ENCODE measurements at regions not wholly inside any gene's neighbourhood (a gene's known extent, or its start where the extent isn't known, plus 50 kb on each side); places are given as distances from the start of the nearest gene placed in this dataset.

DNA sequence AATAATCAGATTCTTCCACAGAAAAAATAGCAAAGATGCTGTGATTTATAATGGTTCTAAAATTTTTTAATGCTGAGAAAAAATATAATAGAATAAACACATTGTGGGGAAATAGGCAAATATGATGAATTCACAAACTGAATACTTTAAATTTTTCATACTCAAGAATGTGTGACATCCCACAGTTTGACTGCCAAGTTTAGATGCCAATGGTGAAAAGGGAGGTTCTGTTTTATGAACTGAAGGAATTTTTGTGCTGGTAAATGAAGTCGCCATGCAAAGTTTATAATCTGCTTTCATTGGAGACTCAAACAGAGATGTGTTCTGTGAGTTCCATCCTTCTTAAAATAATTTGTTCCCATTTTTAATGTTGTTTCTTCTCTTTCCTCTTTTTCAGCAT is 367.5 kb upstream of the ADAMTS16 start:
- no peak overlapping the region for H3K27ac ChIP-seq (ENCODE audit: low read depth, low read length)
- H3K4me1 ChIP-seq (ENCODE audit: insufficient read depth, low read length), result no peaks in the 10 kb centered on the region
- no peaks in the 10 kb centered on the region for H3K9me3 ChIP-seq (ENCODE audit: low read length)
- H3K4me3 ChIP-seq (ENCODE audit: low read depth in 1 of 2, low read length in 2 of 2), result no peak overlapping the region
- no peaks in the 10 kb centered on the region for H3K36me3 ChIP-seq (ENCODE audit: insufficient read depth, low read length)
- H3K27me3 ChIP-seq (ENCODE audit: control insufficient read depth in 1 of 2, insufficient read depth in 2 of 2, low read length in 2 of 2), result no peaks in the 10 kb centered on the region
- no peak overlapping the region for H3K9ac ChIP-seq (ENCODE audit: low read length)

DNA sequence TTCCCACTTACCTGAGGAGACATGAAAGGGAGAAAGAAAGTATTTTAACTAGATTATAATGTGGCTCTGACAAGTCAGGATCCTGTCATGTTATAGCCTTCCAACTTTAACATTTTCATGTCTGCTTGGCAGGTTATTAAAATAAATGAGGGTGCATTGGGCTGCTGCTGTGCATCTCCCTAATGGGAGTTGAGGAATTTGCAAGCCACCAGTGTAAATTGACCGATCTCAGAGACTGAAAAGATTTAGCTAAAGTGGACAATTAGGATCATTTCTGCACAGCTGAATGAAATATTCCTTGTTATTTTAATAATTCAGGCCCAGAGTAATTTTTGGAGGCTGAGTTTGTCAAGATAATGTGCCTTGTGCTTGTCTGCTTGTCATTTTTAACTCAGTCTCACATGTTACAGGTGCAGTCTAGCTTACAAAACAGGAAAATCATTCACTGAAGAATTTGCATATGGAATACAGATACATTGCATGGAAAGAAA is 366.3 kb upstream of the ADAMTS16 start:
- Histone ChIP-seq H3K9ac (ENCODE audit: low read length) (no peak overlapping the region), H3K4me1 (ENCODE audit: insufficient read depth, low read length) (no peaks in the 10 kb centered on the region), H3K4me3 (ENCODE audit: low read depth in 1 of 2, low read length in 2 of 2) (no peak overlapping the region), H3K27ac (ENCODE audit: low read depth, low read length) (no peak overlapping the region), H3K9me3 (ENCODE audit: low read length) (no peaks in the 10 kb centered on the region), H3K36me3 (ENCODE audit: insufficient read depth, low read length) (no peaks in the 10 kb centered on the region), H3K27me3 (ENCODE audit: control insufficient read depth in 1 of 2, insufficient read depth in 2 of 2, low read length in 2 of 2) (no peaks in the 10 kb centered on the region)

DNA sequence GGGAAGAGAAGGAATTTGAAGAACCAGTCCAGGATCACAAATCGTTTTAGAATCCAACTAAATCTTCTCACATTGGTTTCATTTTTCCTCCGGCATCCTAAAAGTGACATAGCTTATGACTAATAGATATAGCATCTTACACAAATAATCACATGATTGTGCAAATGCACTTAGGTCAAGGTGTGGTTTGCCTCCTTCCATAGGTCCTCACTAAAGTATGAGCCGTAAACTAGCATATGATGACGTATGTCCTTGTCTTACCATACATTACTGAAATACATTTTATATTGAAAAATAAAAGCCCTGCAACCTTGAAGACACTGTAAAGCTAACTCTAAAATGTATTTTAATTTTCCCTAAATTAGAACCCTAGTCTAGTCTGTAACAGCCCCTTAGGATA is 362.7 kb upstream of the ADAMTS16 start:
- H3K4me1 ChIP-seq (ENCODE audit: insufficient read depth, low read length), result no peaks in the 10 kb centered on the region
- no peaks in the 10 kb centered on the region for H3K27me3 ChIP-seq (ENCODE audit: control insufficient read depth in 1 of 2, insufficient read depth in 2 of 2, low read length in 2 of 2)
- no peaks in the 10 kb centered on the region for H3K36me3 ChIP-seq (ENCODE audit: insufficient read depth, low read length)
- no peak overlapping the region for H3K9ac ChIP-seq (ENCODE audit: low read length)
- H3K4me3 ChIP-seq (ENCODE audit: low read depth in 1 of 2, low read length in 2 of 2), result no peak overlapping the region
- no peak overlapping the region for H3K27ac ChIP-seq (ENCODE audit: low read depth, low read length)
- H3K9me3 ChIP-seq (ENCODE audit: low read length), result no peaks in the 10 kb centered on the region

DNA sequence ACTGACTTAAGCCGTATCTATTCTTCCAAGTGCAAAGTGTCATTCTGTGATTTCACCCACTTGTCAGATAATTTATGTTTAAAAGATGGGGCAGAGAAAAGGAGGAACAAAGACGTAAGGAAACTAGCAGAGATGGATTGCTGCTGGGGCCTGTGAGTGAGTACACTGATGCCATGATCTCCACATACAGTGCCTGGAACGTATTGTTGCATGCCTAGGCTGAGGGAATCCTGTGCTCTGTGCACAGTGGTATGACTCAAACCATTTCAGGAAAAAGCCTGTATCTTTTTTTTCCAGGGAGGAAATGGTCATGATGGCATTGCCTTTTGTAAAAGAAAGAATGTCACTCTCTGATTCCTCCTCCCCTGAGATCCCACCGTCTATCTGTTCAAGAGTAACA is 359.5 kb upstream of the ADAMTS16 start:
- H3K4me3 ChIP-seq (ENCODE audit: low read depth in 1 of 2, low read length in 2 of 2), result no peak overlapping the region
- H3K9me3 ChIP-seq (ENCODE audit: low read length), result no peaks in the 10 kb centered on the region
- H3K4me1 ChIP-seq (ENCODE audit: insufficient read depth, low read length), result no peaks in the 10 kb centered on the region
- H3K27me3 ChIP-seq (ENCODE audit: control insufficient read depth in 1 of 2, insufficient read depth in 2 of 2, low read length in 2 of 2), result no peaks in the 10 kb centered on the region
- no peak overlapping the region for H3K9ac ChIP-seq (ENCODE audit: low read length)
- H3K27ac ChIP-seq (ENCODE audit: low read depth, low read length), result no peak overlapping the region
- no peaks in the 10 kb centered on the region for H3K36me3 ChIP-seq (ENCODE audit: insufficient read depth, low read length)

DNA sequence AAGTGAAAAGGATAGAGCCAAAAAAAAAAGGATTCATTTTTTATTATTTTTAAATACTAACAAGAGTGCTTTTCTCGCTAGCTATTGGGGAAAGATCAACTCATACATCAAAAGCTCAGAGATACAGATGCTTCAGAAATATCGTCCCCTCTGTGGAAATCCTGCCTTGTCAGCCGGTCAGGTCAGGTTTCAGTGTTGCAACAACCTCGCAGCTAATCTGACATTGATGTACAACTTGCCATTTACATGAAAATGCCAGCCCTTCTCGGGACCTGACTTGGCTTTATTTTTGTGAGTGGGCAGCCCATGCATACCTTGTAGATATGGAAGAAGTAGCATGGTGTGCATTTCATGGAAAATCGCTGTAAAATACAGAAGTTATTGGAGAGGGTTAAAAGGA is 358.8 kb upstream of the ADAMTS16 start:
- Histone ChIP-seq H3K27ac (ENCODE audit: low read depth, low read length) (no peak overlapping the region), H3K9ac (ENCODE audit: low read length) (no peak overlapping the region), H3K4me3 (ENCODE audit: low read depth in 1 of 2, low read length in 2 of 2) (no peak overlapping the region), H3K9me3 (ENCODE audit: low read length) (no peaks in the 10 kb centered on the region), H3K36me3 (ENCODE audit: insufficient read depth, low read length) (no peaks in the 10 kb centered on the region), H3K27me3 (ENCODE audit: control insufficient read depth in 1 of 2, insufficient read depth in 2 of 2, low read length in 2 of 2) (no peaks in the 10 kb centered on the region), H3K4me1 (ENCODE audit: insufficient read depth, low read length) (no peaks in the 10 kb centered on the region)

DNA sequence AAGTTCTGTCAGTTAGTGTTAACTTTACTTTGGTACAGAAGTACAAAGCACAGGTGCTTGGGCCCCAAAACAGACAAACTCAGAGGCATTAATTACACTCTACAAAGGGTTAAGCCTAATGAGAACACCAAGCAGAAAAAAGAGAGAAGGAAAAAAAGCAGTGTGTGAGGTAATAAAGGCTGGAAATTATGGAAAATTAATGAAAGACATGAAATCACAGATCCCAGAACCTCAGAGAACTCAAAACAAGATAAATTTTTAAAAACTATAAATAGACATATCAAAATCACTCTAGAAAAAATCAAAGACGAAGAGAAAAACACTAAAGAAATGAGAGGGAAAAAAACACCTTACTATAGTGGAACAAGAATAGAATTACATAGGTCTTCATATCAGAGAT is 354.2 kb upstream of the ADAMTS16 start:
- H3K9ac ChIP-seq (ENCODE audit: low read length), result no peak overlapping the region
- no peak overlapping the region for H3K27ac ChIP-seq (ENCODE audit: low read depth, low read length)
- H3K4me3 ChIP-seq (ENCODE audit: low read depth in 1 of 2, low read length in 2 of 2), result no peak overlapping the region

DNA sequence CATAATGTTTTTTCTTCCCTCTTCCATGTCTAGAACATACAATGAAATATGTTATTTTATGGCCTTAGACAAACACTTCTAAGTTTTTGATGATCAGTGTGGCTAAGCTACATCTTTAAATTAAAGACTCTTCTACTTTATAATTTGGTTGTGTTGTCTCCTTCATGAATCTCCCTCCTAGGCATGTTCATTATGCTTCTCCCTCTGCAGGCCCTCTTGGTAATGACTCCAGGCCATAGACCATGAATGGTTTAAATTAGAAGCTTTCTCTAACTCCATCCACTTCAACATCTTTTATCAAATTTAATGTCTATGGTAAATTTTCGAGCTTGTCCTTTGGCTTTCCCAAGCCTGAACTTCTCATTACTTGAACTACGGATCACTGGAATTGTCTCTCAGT is 342.7 kb upstream of the ADAMTS16 start:
- no peaks in the 10 kb centered on the region for H3K36me3 ChIP-seq (ENCODE audit: insufficient read depth, low read length)

More for the DNA sequence above, 354.2 kb upstream of the ADAMTS16 start:
- Histone ChIP-seq H3K9me3 (ENCODE audit: low read length) (no peaks in the 10 kb centered on the region), H3K36me3 (ENCODE audit: insufficient read depth, low read length) (no peaks in the 10 kb centered on the region), H3K4me1 (ENCODE audit: insufficient read depth, low read length) (no peaks in the 10 kb centered on the region), H3K27me3 (ENCODE audit: control insufficient read depth in 1 of 2, insufficient read depth in 2 of 2, low read length in 2 of 2) (no peaks in the 10 kb centered on the region)

DNA sequence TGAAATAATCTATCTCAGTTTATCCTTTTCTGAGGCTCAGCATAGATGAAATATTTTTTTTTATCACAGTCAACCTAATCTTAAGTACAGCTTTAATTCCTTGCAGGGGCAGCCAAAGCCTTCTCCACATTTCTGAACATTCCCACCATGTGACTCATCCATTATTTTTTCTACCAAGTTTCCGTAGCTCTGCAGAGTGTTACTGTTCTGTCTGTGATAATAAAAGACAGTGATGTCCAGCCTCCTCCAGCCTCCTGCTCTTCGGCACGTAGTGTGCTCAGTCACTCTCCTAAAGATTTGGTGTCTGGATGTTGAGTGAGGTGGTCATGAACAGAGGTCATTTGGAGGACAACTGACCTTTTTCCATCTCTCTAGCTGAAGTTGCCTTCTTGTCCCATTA is 338.1 kb upstream of the ADAMTS16 start:
- Histone ChIP-seq H3K9me3 (ENCODE audit: low read length) (no peaks in the 10 kb centered on the region), H3K27me3 (ENCODE audit: control insufficient read depth in 1 of 2, insufficient read depth in 2 of 2, low read length in 2 of 2) (no peaks in the 10 kb centered on the region), H3K27ac (ENCODE audit: low read depth, low read length) (no peak overlapping the region), H3K9ac (ENCODE audit: low read length) (no peak overlapping the region), H3K36me3 (ENCODE audit: insufficient read depth, low read length) (no peaks in the 10 kb centered on the region), H3K4me1 (ENCODE audit: insufficient read depth, low read length) (no peaks in the 10 kb centered on the region), H3K4me3 (ENCODE audit: low read depth in 1 of 2, low read length in 2 of 2) (no peak overlapping the region)

More for the DNA sequence above, 342.7 kb upstream of the ADAMTS16 start:
- Histone ChIP-seq H3K4me3 (ENCODE audit: low read depth in 1 of 2, low read length in 2 of 2) (no peak overlapping the region), H3K4me1 (ENCODE audit: insufficient read depth, low read length) (no peaks in the 10 kb centered on the region), H3K27me3 (ENCODE audit: control insufficient read depth in 1 of 2, insufficient read depth in 2 of 2, low read length in 2 of 2) (no peaks in the 10 kb centered on the region), H3K9ac (ENCODE audit: low read length) (no peak overlapping the region), H3K27ac (ENCODE audit: low read depth, low read length) (no peak overlapping the region), H3K9me3 (ENCODE audit: low read length) (no peaks in the 10 kb centered on the region)

DNA sequence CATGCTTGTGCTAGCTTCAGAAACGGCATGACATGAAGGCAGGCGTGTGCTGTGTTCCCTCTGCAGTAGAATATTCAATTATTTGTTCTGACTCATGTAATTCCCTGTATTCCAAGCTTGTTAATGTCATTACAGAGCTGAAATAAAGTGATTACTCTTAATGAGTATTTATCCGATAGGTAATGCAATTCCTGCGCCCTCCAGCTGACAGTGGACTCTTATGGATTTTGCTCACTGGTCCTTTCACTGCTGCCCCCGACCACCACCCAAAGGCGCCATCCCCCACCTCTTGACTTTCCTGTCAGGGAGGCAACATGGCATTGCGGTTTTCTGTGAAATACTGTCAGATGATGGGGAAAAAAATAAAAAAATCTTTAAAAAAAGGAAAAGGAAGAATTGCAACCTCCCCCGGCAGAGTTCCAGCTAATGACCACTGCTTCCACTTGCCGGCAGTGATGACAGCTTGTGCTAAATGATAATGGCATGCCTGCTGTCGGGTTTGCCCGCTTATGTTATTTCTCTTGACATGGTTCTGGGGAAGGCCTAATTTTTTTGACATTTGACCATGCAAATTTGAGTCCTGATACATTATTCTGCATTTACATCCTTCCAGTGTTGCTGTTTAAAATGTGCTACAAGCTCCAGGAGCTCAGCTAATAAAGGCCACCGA is 335.3 kb upstream of the ADAMTS16 start:
- no peaks in the 10 kb centered on the region for H3K9me3 ChIP-seq (ENCODE audit: low read length)
- no peaks in the 10 kb centered on the region for H3K27me3 ChIP-seq (ENCODE audit: control insufficient read depth in 1 of 2, insufficient read depth in 2 of 2, low read length in 2 of 2)
- no peak overlapping the region for H3K9ac ChIP-seq (ENCODE audit: low read length)
- H3K4me1 ChIP-seq (ENCODE audit: insufficient read depth, low read length), result no peaks in the 10 kb centered on the region
- no peaks in the 10 kb centered on the region for H3K36me3 ChIP-seq (ENCODE audit: insufficient read depth, low read length)
- no peak overlapping the region for H3K4me3 ChIP-seq (ENCODE audit: low read depth in 1 of 2, low read length in 2 of 2)
- no peak overlapping the region for H3K27ac ChIP-seq (ENCODE audit: low read depth, low read length)

DNA sequence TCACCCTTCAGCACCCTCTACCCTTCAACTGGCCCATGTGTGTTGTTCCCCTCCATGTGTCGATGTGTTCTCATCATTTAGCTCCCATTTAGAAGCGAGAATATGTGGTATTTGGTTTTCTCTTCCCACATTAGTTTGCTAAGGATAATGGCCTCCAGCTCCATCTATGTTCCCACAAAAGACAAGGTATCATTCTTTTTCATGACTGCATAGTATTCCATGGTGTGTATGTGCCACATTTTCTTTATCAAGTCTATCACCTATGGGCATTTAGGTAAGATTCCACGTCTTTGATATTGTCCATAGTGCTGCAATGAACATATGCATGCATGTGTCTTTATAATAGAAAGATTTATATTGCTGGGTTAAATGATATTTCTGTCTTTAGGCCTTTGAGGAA is 325.1 kb upstream of the ADAMTS16 start:
- Histone ChIP-seq H3K36me3 (ENCODE audit: insufficient read depth, low read length) (no peaks in the 10 kb centered on the region), H3K9me3 (ENCODE audit: low read length) (no peaks in the 10 kb centered on the region), H3K4me1 (ENCODE audit: insufficient read depth, low read length) (no peaks in the 10 kb centered on the region), H3K27ac (ENCODE audit: low read depth, low read length) (no peak overlapping the region), H3K9ac (ENCODE audit: low read length) (no peak overlapping the region), H3K4me3 (ENCODE audit: low read depth in 1 of 2, low read length in 2 of 2) (no peak overlapping the region), H3K27me3 (ENCODE audit: control insufficient read depth in 1 of 2, insufficient read depth in 2 of 2, low read length in 2 of 2) (no peaks in the 10 kb centered on the region)

DNA sequence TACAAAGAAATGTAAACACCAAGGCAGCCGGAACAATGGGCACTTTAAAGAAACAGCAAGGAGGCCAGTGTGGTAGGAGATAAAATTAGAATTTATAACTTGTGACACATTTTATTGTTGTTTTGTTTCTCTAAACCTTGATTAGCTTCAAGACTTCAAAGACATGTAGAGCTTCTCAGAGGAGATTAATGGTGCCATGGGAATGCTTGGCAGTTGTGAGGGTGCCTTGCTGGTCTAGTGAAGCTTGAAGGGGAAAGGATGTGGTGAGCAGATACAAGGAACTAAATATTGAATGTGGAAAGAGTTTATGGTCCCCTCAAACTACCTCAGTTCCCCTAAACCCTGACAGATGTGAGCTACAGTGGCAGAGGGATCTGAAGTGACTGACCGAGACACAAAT is 322.4 kb upstream of the ADAMTS16 start:
- Histone ChIP-seq H3K36me3 (ENCODE audit: insufficient read depth, low read length) (no peaks in the 10 kb centered on the region), H3K4me1 (ENCODE audit: insufficient read depth, low read length) (no peaks in the 10 kb centered on the region)

DNA sequence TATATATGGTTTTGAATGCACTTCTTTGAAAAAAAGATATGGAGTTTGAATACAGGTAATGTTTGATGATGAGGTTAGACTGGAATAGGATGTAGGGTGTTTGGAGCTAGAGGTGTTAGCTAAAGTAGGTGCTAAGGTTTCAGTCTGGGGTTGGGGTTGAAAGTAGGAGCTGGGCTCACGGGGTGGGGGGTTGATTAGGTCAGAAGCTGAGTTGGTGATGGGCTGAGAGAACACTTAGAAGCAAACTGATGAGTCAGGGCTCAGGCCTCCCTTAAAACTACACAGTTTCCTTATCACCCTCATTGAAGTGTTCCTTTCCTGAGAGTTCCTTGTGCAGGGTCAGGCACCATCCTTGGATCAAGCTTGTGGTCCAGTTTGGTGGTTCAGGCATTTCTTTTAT is 308.8 kb upstream of the ADAMTS16 start:
- H3K9me3 ChIP-seq (ENCODE audit: low read length), result no peaks in the 10 kb centered on the region
- H3K9ac ChIP-seq (ENCODE audit: low read length), result no peak overlapping the region
- H3K36me3 ChIP-seq (ENCODE audit: insufficient read depth, low read length), result no peaks in the 10 kb centered on the region
- H3K27me3 ChIP-seq (ENCODE audit: control insufficient read depth in 1 of 2, insufficient read depth in 2 of 2, low read length in 2 of 2), result no peaks in the 10 kb centered on the region
- no peaks in the 10 kb centered on the region for H3K4me1 ChIP-seq (ENCODE audit: insufficient read depth, low read length)
- H3K27ac ChIP-seq (ENCODE audit: low read depth, low read length), result no peak overlapping the region
- H3K4me3 ChIP-seq (ENCODE audit: low read depth in 1 of 2, low read length in 2 of 2), result no peak overlapping the region

More for the DNA sequence above, 322.4 kb upstream of the ADAMTS16 start:
- H3K9me3 ChIP-seq (ENCODE audit: low read length), result no peaks in the 10 kb centered on the region
- no peak overlapping the region for H3K9ac ChIP-seq (ENCODE audit: low read length)
- no peak overlapping the region for H3K27ac ChIP-seq (ENCODE audit: low read depth, low read length)
- no peaks in the 10 kb centered on the region for H3K27me3 ChIP-seq (ENCODE audit: control insufficient read depth in 1 of 2, insufficient read depth in 2 of 2, low read length in 2 of 2)
- no peak overlapping the region for H3K4me3 ChIP-seq (ENCODE audit: low read depth in 1 of 2, low read length in 2 of 2)

Measured in muscle layer of colon (tissue), 2 donors.